DMS53 (cell line): ENCODE measurements at regions not wholly inside any gene's neighbourhood (a gene's known extent, or its start where the extent isn't known, plus 50 kb on each side); places are given as distances from the start of the nearest gene placed in this dataset.

Source experiments
- DNase-seq: peaks from one replicate; lab custom pipeline; 2025; lab: John Stamatoyannopoulos, UW

- no peak for DNase-seq
Measured at GRCh38 chr2:136373029-136373428, 255.1 kb upstream of the CXCR4 start.

- no peak for DNase-seq
Measured at GRCh38 chr2:136363900-136364299, 246.0 kb upstream of the CXCR4 start.

- DNase-seq, result no peak
Measured at GRCh38 chr2:136363470-136363869, 245.5 kb upstream of the CXCR4 start.

- DNase-seq, result no peak
Measured at GRCh38 chr2:136362676-136363390, 244.9 kb upstream of the CXCR4 start.

GRCh38 chr2:136361521-136361920 lies 243.6 kb upstream of the CXCR4 start:
- peak; percentile 74 for DNase-seq

- DNase-seq, result no peak
Measured at GRCh38 chr2:136360790-136361189, 242.8 kb upstream of the CXCR4 start.

GRCh38 chr2:136359121-136359965 lies 241.4 kb upstream of the CXCR4 start:
- no peak for DNase-seq

- no peak for DNase-seq
Measured at GRCh38 chr2:136358576-136358975, 240.6 kb upstream of the CXCR4 start.

- no peak for DNase-seq
Measured at GRCh38 chr2:136357007-136357380, 239.0 kb upstream of the CXCR4 start.

- DNase-seq, result no peak
Measured at GRCh38 chr2:136356125-136357006, 238.4 kb upstream of the CXCR4 start.

GRCh38 chr2:136351684-136352083 lies 233.7 kb upstream of the CXCR4 start:
- DNase-seq, result no peak

GRCh38 chr2:136347981-136348380 lies 230.0 kb upstream of the CXCR4 start:
- DNase-seq, result no peak

- DNase-seq, result no peak
Measured at GRCh38 chr2:136344339-136344738, 226.4 kb upstream of the CXCR4 start.

- no peak for DNase-seq
Measured at GRCh38 chr2:136342138-136342537, 224.2 kb upstream of the CXCR4 start.

GRCh38 chr2:136334967-136335366 lies 217.0 kb upstream of the CXCR4 start:
- DNase-seq, result no peak

- DNase-seq, result no peak
Measured at GRCh38 chr2:136332436-136333095, 214.6 kb upstream of the CXCR4 start.

GRCh38 chr2:136331226-136331625 lies 213.3 kb upstream of the CXCR4 start:
- no peak for DNase-seq

- DNase-seq, result no peak
Measured at GRCh38 chr2:136328207-136328795, 210.4 kb upstream of the CXCR4 start.

- peak; percentile 80 for DNase-seq
Measured at GRCh38 chr2:136327162-136327852, 209.4 kb upstream of the CXCR4 start.

- DNase-seq, result no peak
Measured at GRCh38 chr2:136325844-136326331, 207.9 kb upstream of the CXCR4 start.

- no peak for DNase-seq
Measured at GRCh38 chr2:136324966-136325365, 207.0 kb upstream of the CXCR4 start.
